ENCODE measurements at regions not wholly inside any gene's neighbourhood (a gene's known extent, or its start where the extent isn't known, plus 50 kb on each side); places are given as distances from the start of the nearest gene placed in this dataset.

GRCh38 chr7:73920406-73921134, 59.6 kb downstream of the TMEM270 start:
- TF ChIP-seq CTCF (IDR thresholded peaks at IDR 0.05; ENCODE audit: low read depth, low read length, poor library complexity, severe bottlenecking) (no peak), EZH2phosphoT487 (IDR thresholded peaks at IDR 0.05; ENCODE audit: borderline replicate concordance, low read length) (no peak)
